DOHH2 (cell line): ENCODE measurements at regions not wholly inside any gene's neighbourhood (a gene's known extent, or its start where the extent isn't known, plus 50 kb on each side); places are given as distances from the start of the nearest gene placed in this dataset.

Experiments
- H3F3A ChIP-seq: fragments of 200-600 bp; sonication (generic), shearing (Covaris generic); 2 replicates; pipeline ENCODE4 v1.6.0; 2016; ENCODE audit warnings: antibody characterized with exemption, mild to moderate bottlenecking; ENCODE audit not compliant: control insufficient read depth, insufficient read depth
- H3K27ac ChIP-seq: fragments of 200-600 bp; sonication (generic); 2 replicates; pipeline ENCODE4 v1.5.1; 2014; ENCODE audit warnings: low read depth, mild to moderate bottlenecking, low read length, moderate library complexity
- H3K27me3 ChIP-seq: fragments of 200-600 bp; sonication (generic); 2 replicates; pipeline ENCODE4 v1.6.1; 2014; ENCODE audit warnings: mild to moderate bottlenecking, low read length, mixed read lengths; ENCODE audit not compliant: control insufficient read depth
- H3K36me3 ChIP-seq: fragments of 200-600 bp; sonication (generic); 2 replicates; pipeline ENCODE4 v1.6.1; 2014; ENCODE audit warnings: mild to moderate bottlenecking, low read length, moderate library complexity, mixed read lengths; ENCODE audit not compliant: control insufficient read depth
- H3K4me1 ChIP-seq: fragments of 200-600 bp; sonication (generic); 2 replicates; pipeline ENCODE4 v1.6.1; 2014; ENCODE audit warnings: mild to moderate bottlenecking, low read length, mixed read lengths; ENCODE audit not compliant: control insufficient read depth
- H3K4me2 ChIP-seq: fragments of 200-600 bp; sonication (generic); 2 replicates; pipeline ENCODE4 v1.6.0; 2014; ENCODE audit warnings: mild to moderate bottlenecking, low read length, moderate library complexity
- H3K4me3 ChIP-seq: fragments of 200-600 bp; sonication (generic); 2 replicates; pipeline ENCODE4 v1.5.1; 2014; ENCODE audit warnings: mild to moderate bottlenecking, low read length, mixed read lengths
- H3K79me2 ChIP-seq: fragments of 200-600 bp; sonication (generic); 2 replicates; pipeline ENCODE4 v1.6.1; 2014; ENCODE audit warnings: mild to moderate bottlenecking, low read length, mixed read lengths; ENCODE audit not compliant: control insufficient read depth
- H3K9me2 ChIP-seq: fragments of 200-600 bp; sonication (generic); replicated peaks from 2 replicates; pipeline ENCODE4 v1.6.1; 2014; ENCODE audit warnings: mild to moderate bottlenecking, low read length, mixed read lengths; ENCODE audit not compliant: control insufficient read depth
- H3K9me3 ChIP-seq: fragments of 200-600 bp; sonication (generic); 2 replicates; pipeline ENCODE4 v1.6.1; 2014; ENCODE audit warnings: antibody characterized with exemption, low read length, mixed read lengths; ENCODE audit not compliant: control insufficient read depth, insufficient read depth
- H4K20me1 ChIP-seq: fragments of 200-600 bp; sonication (generic); 2 replicates; pipeline ENCODE4 v1.6.0; 2014; ENCODE audit warnings: low read depth, mild to moderate bottlenecking, antibody characterized with exemption, low read length, moderate library complexity; ENCODE audit not compliant: control insufficient read depth, insufficient read depth
- CTCF ChIP-seq: fragments of 200-600 bp; sonication (generic); IDR thresholded peaks from one replicate; pipeline ENCODE4 v1.5.1; 2014; ENCODE audit warnings: antibody characterized with exemption, mild to moderate bottlenecking, low read depth, low read length; ENCODE audit not compliant: poor library complexity, severe bottlenecking
- EZH2phosphoT487 ChIP-seq: fragments of 200-600 bp; sonication (generic); IDR thresholded peaks from 2 replicates; pipeline ENCODE4 v1.6.1; 2017; ENCODE audit warnings: borderline replicate concordance, mild to moderate bottlenecking, antibody characterized with exemption, low read length, moderate library complexity, mixed read lengths

DNA sequence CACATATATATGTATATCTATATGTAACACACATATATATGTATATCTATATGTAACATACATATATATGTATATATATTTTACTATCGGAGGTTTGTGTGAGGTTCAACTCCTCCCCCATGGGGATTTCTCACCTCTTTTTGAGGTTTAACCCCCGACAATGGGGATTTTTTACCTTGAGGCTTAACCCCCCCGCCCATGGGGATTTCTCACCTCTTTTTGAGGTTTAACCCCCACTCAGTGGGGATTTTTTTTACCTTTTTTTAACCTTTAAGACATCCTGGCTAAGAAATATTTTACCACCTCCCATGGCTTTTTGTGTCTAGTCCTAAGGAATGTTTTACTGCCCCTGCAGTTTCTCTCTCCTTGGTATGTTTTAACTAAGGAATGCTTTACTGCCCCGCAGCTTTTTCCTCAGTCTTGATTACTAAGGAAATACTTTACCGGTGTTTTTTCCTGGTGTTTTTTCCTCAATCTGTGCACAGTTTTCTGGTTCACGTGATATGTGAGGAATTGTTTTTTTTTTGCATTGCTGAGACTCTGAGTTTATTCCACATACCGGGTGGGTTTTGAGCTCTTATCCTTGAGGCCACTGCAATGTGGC is 185.2 kb downstream of the KLF13 start:
- TF ChIP-seq CTCF (no peak), EZH2phosphoT487 (no peak)
- no peaks in the 10 kb centered on the region for H4K20me1 ChIP-seq
- H3K36me3 ChIP-seq: no peaks in the 10 kb centered on the region
- H3K79me2 ChIP-seq: no peaks in the 10 kb centered on the region
- no peaks in the 10 kb centered on the region for H3F3A ChIP-seq
- no peaks in the 10 kb centered on the region for H3K4me1 ChIP-seq
- no peaks in the 10 kb centered on the region for H3K9me2 ChIP-seq
- no peak overlapping the region for H3K4me3 ChIP-seq
- H3K27ac ChIP-seq: no peak overlapping the region
- no peak overlapping the region for H3K4me2 ChIP-seq
- no peaks in the 10 kb centered on the region for H3K9me3 ChIP-seq
- H3K27me3 ChIP-seq: peaks cover 4% of the 10 kb centered on the region; the same call in 1 of the 2 replicates

GRCh38 chr15:31513178-31513577 is 186.5 kb downstream of the KLF13 start:
- Histone ChIP-seq H3K27ac (no peak overlapping the region), H3F3A (no peaks in the 10 kb centered on the region), H3K4me2 (no peak overlapping the region), H3K4me3 (no peak overlapping the region), H3K79me2 (no peaks in the 10 kb centered on the region), H4K20me1 (no peaks in the 10 kb centered on the region), H3K9me2 (no peaks in the 10 kb centered on the region), H3K4me1 (no peaks in the 10 kb centered on the region), H3K36me3 (no peaks in the 10 kb centered on the region), H3K27me3 (peaks cover 4% of the 10 kb centered on the region; the same call in 1 of the 2 replicates), H3K9me3 (no peaks in the 10 kb centered on the region)
- TF ChIP-seq EZH2phosphoT487: no peak

- no peaks in the 10 kb centered on the region for H3K4me1 ChIP-seq
- no peaks in the 10 kb centered on the region for H3K9me2 ChIP-seq
- H3K27ac ChIP-seq: no peak overlapping the region
- H3K27me3 ChIP-seq: peaks cover 6% of the 10 kb centered on the region; the same call in 1 of the 2 replicates
- H3K79me2 ChIP-seq: no peaks in the 10 kb centered on the region
- H3K9me3 ChIP-seq: no peaks in the 10 kb centered on the region
- no peaks in the 10 kb centered on the region for H3F3A ChIP-seq
- H3K36me3 ChIP-seq: no peaks in the 10 kb centered on the region
- H3K4me3 ChIP-seq: no peak overlapping the region
- H4K20me1 ChIP-seq: no peaks in the 10 kb centered on the region
- no peak overlapping the region for H3K4me2 ChIP-seq
- TF ChIP-seq CTCF: no peak
- no peak for TF ChIP-seq EZH2phosphoT487
Measured at GRCh38 chr15:31516440-31516839, 189.8 kb downstream of the KLF13 start.

GRCh38 chr15:31516874-31517273 is 190.2 kb downstream of the KLF13 start:
- H3K27me3 ChIP-seq: peaks cover 6% of the 10 kb centered on the region; the same call in 1 of the 2 replicates
- H3K27ac ChIP-seq: no peak overlapping the region
- H3K79me2 ChIP-seq: no peaks in the 10 kb centered on the region
- no peaks in the 10 kb centered on the region for H3F3A ChIP-seq
- H4K20me1 ChIP-seq: no peaks in the 10 kb centered on the region
- H3K9me3 ChIP-seq: no peaks in the 10 kb centered on the region
- TF ChIP-seq EZH2phosphoT487 (no peak), CTCF (no peak)
- no peak overlapping the region for H3K4me3 ChIP-seq
- H3K36me3 ChIP-seq: no peaks in the 10 kb centered on the region
- H3K4me1 ChIP-seq: no peaks in the 10 kb centered on the region
- no peak overlapping the region for H3K4me2 ChIP-seq
- H3K9me2 ChIP-seq: no peaks in the 10 kb centered on the region
